Lung (tissue), 11 donors: ENCODE measurements at regions not wholly inside any gene's neighbourhood (a gene's known extent, or its start where the extent isn't known, plus 50 kb on each side); places are given as distances from the start of the nearest gene placed in this dataset.

Source experiments
- ATAC-seq: fragments of 200-7000 bp; cut with Tn5 transposase; one replicate; pipeline ENCODE4 v1.9.1; 2020; ENCODE audit warnings: moderate number of reproducible peaks; ENCODE audit not compliant: insufficient read depth, low FRiP score
- DNase-seq, 3 donors: peaks; one replicate each; pipeline ENCODE4 v3.0.0-alpha.2; 2013 to 2017
- H3K27ac ChIP-seq, 2 donors: one replicate each; pipeline ENCODE4 v1.5.1; 2013; ENCODE audit warnings: mild to moderate bottlenecking in 2 of 2, moderate library complexity in 2 of 2, control low read depth in 1 of 2, inconsistent platforms in 1 of 2, low read depth in 1 of 2, low read length in 1 of 2
- H3K27me3 ChIP-seq, 3 donors: one replicate each; pipeline ENCODE4 v1.5.1; 2013; ENCODE audit warnings: low read length in 2 of 3; ENCODE audit not compliant: control insufficient read depth in 3 of 3, insufficient read depth in 3 of 3
- H3K36me3 ChIP-seq, 4 donors: one replicate each; pipeline ENCODE4 v1.5.1; 2013; ENCODE audit warnings: low read length in 4 of 4, mild to moderate bottlenecking in 1 of 4, moderate library complexity in 1 of 4; ENCODE audit not compliant: control insufficient read depth in 4 of 4, insufficient read depth in 4 of 4
- H3K4me1 ChIP-seq, 5 donors: one replicate each; pipeline ENCODE4 v1.5.1; 2013; ENCODE audit warnings: low read length in 5 of 5, mild to moderate bottlenecking in 2 of 5, moderate library complexity in 1 of 5; ENCODE audit not compliant: control insufficient read depth in 5 of 5, insufficient read depth in 5 of 5
- H3K4me3 ChIP-seq: one replicate; pipeline ENCODE4 v1.5.1; 2013; ENCODE audit warnings: mild to moderate bottlenecking, control low read depth, moderate library complexity
- H3K9ac ChIP-seq, 2 donors: one replicate each; pipeline ENCODE4 v1.5.1; 2013; ENCODE audit warnings: low read length in 2 of 2, control low read depth in 1 of 2; ENCODE audit not compliant: insufficient read depth in 1 of 2
- H3K9me3 ChIP-seq, 4 donors: one replicate each; pipeline ENCODE4 v1.5.1; 2013; ENCODE audit warnings: low read length in 3 of 4, mild to moderate bottlenecking in 1 of 4, moderate library complexity in 1 of 4; ENCODE audit not compliant: control insufficient read depth in 4 of 4, insufficient read depth in 3 of 4
- CTCF ChIP-seq: IDR thresholded peaks from 2 replicates; pipeline ENCODE4 v1.5.1; 2012; ENCODE audit warnings: mild to moderate bottlenecking; ENCODE audit errors: control extremely low read depth, extremely low read depth
- WGBS, 2 donors: extraction: QIAGEN DNeasy Blood & Tissue Kit; methylation state at CpG; one replicate each; pipeline ENCODE4 v1.1.7; 2013; 5-methylcytosine and 5-hydroxymethylcytosine counted together
- donor health status: control.
- donor health status: control.
- donor health status: Bipolar disorder and iron deficiency.
- donor health status: healthy.
- donor health status: DM: yes; HTN: yes; CAD: no.

- Histone ChIP-seq H3K9ac (no peak overlapping the region), H3K36me3 (no peaks in the 10 kb centered on the region), H3K4me3 (no peak overlapping the region), H3K9me3 (no peaks in the 10 kb centered on the region), H3K27me3 (no peaks in the 10 kb centered on the region), H3K4me1 (peaks cover 0 to 14% (median 7%) of the 10 kb centered on the region in 5 donors), H3K27ac (no peak overlapping the region)
- no peak for ATAC-seq
- 59 to 78% methylated on average over 3 of the region's 3 CpGs for WGBS, 2 donors
- TF ChIP-seq CTCF, result no peak
- peak in 2 of 3 donors; percentile 38 to 53 for DNase-seq
Measured at GRCh38 chr2:147648471-147648870, 196.4 kb upstream of the ACVR2A start.

GRCh38 chr2:147647816-147648215 lies 197.0 kb upstream of the ACVR2A start:
- ATAC-seq (no peak), DNase-seq (no peak)
- Histone ChIP-seq H3K27ac (no peak overlapping the region), H3K4me1 (peaks cover 0 to 14% (median 7%) of the 10 kb centered on the region in 5 donors), H3K36me3 (no peaks in the 10 kb centered on the region), H3K4me3 (no peak overlapping the region), H3K27me3 (no peaks in the 10 kb centered on the region), H3K9ac (no peak overlapping the region), H3K9me3 (no peaks in the 10 kb centered on the region)
- TF ChIP-seq CTCF, result no peak
- WGBS, 2 donors, result 88 to 97% methylated on average over 3 of the region's 3 CpGs

- H3K27me3 ChIP-seq, result peaks cover 0 to 3% (median 0%) of the 10 kb centered on the region in 3 donors
- TF ChIP-seq CTCF, result no peak
- peak in 2 of 3 donors; percentile 49 to 79 for DNase-seq
- no peaks in the 10 kb centered on the region for H3K36me3 ChIP-seq
- H3K4me3 ChIP-seq, result no peak overlapping the region
- H3K9ac ChIP-seq, result no peak overlapping the region
- no peak overlapping the region for H3K27ac ChIP-seq
- H3K9me3 ChIP-seq, result peaks cover 0 to 2% (median 0%) of the 10 kb centered on the region in 4 donors
- ATAC-seq, result no peak
- peaks cover 0 to 14% (median 7%) of the 10 kb centered on the region in 5 donors for H3K4me1 ChIP-seq
- WGBS, 2 donors, result 74 to 83% methylated on average over 7 of the region's 7 CpGs
Measured at GRCh38 chr2:147646818-147647468, 197.9 kb upstream of the ACVR2A start.

DNA sequence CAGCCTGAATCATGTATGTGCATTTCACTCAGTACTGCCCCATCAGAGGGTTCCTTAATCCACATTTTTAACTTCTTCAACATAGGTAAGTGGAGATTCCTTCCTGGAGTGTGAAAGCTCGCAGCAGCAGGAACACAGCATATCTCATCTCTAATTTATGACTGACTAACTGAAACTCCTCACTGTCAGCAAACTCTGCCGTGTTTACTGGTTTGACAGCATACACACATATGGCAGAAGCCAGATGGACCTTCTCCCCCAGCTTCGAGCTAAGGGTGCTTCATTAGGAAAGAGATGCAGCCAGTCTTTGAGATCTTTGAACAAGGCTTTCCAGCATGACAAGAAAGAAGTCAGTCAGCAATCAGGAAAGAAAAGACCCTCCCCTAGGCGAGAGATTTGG lies 200.3 kb upstream of the ACVR2A start:
- no peak overlapping the region for H3K27ac ChIP-seq
- H3K9ac ChIP-seq, result no peak overlapping the region
- H3K4me3 ChIP-seq, result no peak overlapping the region
- DNase-seq (no peak), ATAC-seq (no peak)
- H3K36me3 ChIP-seq, result no peaks in the 10 kb centered on the region
- no peak for TF ChIP-seq CTCF
- WGBS, 2 donors, result 72 to 85% methylated on average over 4 of the region's 4 CpGs
- peaks cover 0 to 2% (median 0%) of the 10 kb centered on the region in 4 donors for H3K9me3 ChIP-seq
- peaks cover 0 to 12% (median 6%) of the 10 kb centered on the region in 5 donors for H3K4me1 ChIP-seq
- H3K27me3 ChIP-seq, result peaks cover 0 to 3% (median 0%) of the 10 kb centered on the region in 3 donors
